ENCODE measurements at regions not wholly inside any gene's neighbourhood (a gene's known extent, or its start where the extent isn't known, plus 50 kb on each side); places are given as distances from the start of the nearest gene placed in this dataset.

DNA sequence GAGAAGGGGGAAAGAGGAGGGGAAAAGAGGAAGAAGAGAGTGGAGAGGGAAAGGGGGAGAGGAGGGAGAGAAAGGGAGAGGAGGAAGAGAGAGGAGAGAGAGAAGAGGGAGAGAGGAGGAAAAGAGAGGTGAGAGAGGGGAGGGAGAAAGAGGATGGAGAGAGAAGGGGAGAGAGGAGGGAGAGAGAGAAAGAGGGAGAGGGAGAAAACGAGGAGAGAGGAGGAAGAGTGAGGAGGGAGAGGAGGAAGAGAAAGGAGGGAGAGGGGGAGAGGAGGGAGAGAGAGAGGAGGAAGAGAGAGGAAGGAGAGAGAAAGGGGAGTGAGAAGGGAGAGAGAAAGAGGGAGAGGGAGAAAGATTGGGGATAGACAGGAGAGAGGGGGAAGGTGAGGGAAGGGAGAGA is 197.6 kb upstream of the FOXK1 start:
- TF ChIP-seq, protein P1, sequence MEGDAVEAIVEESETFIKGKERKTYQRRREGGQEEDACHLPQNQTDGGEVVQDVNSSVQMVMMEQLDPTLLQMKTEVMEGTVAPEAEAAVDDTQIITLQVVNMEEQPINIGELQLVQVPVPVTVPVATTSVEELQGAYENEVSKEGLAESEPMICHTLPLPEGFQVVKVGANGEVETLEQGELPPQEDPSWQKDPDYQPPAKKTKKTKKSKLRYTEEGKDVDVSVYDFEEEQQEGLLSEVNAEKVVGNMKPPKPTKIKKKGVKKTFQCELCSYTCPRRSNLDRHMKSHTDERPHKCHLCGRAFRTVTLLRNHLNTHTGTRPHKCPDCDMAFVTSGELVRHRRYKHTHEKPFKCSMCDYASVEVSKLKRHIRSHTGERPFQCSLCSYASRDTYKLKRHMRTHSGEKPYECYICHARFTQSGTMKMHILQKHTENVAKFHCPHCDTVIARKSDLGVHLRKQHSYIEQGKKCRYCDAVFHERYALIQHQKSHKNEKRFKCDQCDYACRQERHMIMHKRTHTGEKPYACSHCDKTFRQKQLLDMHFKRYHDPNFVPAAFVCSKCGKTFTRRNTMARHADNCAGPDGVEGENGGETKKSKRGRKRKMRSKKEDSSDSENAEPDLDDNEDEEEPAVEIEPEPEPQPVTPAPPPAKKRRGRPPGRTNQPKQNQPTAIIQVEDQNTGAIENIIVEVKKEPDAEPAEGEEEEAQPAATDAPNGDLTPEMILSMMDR (IDR thresholded peaks at IDR 0.05; ENCODE audit: insufficient read depth, low read length), result no peak
- TF ChIP-seq GABPA (IDR thresholded peaks at IDR 0.05; ENCODE audit: low read depth) (no peak), POLR2AphosphoS5 (IDR thresholded peaks at IDR 0.05; ENCODE audit: low read depth) (no peak)
- TF ChIP-seq, protein P2, sequence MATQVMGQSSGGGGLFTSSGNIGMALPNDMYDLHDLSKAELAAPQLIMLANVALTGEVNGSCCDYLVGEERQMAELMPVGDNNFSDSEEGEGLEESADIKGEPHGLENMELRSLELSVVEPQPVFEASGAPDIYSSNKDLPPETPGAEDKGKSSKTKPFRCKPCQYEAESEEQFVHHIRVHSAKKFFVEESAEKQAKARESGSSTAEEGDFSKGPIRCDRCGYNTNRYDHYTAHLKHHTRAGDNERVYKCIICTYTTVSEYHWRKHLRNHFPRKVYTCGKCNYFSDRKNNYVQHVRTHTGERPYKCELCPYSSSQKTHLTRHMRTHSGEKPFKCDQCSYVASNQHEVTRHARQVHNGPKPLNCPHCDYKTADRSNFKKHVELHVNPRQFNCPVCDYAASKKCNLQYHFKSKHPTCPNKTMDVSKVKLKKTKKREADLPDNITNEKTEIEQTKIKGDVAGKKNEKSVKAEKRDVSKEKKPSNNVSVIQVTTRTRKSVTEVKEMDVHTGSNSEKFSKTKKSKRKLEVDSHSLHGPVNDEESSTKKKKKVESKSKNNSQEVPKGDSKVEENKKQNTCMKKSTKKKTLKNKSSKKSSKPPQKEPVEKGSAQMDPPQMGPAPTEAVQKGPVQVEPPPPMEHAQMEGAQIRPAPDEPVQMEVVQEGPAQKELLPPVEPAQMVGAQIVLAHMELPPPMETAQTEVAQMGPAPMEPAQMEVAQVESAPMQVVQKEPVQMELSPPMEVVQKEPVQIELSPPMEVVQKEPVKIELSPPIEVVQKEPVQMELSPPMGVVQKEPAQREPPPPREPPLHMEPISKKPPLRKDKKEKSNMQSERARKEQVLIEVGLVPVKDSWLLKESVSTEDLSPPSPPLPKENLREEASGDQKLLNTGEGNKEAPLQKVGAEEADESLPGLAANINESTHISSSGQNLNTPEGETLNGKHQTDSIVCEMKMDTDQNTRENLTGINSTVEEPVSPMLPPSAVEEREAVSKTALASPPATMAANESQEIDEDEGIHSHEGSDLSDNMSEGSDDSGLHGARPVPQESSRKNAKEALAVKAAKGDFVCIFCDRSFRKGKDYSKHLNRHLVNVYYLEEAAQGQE (IDR thresholded peaks at IDR 0.05; ENCODE audit: insufficient replicate concordance, low read depth), result no peak
